Forelimb muscle (tissue), 1 donor: ENCODE measurements at regions not wholly inside any gene's neighbourhood (a gene's known extent, or its start where the extent isn't known, plus 50 kb on each side); places are given as distances from the start of the nearest gene placed in this dataset.
"Not testable (repeated sequence)": the region's sequence is repeated elsewhere in the genome, so short reads cannot be mapped to it uniquely, and the experiment has no call there.

ENCODE experiments used
- DNase-seq: peaks from one replicate; pipeline ENCODE4 v3.0.0-alpha.2; 2013; ENCODE audit warnings: low read depth

DNA sequence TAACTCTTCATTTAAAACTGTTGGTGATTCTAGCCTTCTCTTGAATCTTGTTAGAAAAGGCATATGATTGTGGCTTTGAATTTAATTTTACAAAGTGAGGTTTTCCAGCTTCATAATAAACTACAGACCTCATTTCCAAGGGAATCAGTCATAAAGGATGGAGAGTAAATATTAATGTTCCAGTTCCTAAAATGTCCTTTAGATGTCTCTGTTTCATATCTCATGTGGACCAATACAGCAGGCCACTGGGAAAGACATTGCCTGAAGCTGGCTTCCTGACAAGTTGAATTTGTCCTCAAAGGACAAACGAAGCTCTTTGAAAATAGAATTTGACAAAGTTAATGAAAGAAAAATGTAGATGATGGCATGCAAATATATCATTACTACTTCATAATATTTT, 125.4 kb downstream of the ZNF330 start:
- DNase-seq = peak; percentile 55

DNA sequence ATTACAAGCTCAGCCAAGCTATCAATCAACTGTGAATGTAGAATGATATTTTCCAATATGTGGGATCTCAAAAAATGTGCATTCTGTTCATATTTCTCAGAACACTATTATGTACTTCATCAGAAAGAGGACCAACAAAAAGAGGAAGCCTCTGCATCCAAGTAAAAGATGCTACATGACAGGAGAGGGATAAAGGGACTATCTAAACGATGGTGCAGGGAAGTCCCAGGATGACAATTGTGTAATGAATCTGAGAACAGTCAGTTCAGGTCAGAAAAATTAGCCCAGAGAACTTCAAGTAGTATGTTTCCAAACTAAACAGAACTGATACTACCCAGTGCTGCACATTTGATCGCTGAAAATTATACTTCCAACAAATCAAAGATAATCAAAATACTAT, 127.0 kb downstream of the ZNF330 start:
- no peak for DNase-seq

DNA sequence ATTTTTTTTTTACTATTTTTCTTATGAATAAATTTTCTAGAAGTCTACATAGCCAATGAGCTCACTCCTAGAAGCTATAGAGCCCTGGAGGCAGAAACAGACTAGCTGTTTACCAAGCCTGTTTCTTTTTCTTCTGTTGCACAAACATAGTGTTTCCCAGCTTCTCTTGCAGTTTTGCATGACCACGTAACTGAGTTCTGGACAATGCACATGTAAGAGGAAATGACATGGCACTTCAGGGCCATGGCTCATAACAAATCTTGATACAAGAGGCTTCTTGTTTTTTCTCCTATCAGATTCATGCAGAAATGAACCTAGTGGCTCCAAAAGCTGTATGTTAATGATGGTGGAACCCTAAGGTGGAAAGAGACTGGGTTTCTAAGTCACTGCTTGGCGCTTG, 127.4 kb downstream of the ZNF330 start:
- no peak for DNase-seq

DNA sequence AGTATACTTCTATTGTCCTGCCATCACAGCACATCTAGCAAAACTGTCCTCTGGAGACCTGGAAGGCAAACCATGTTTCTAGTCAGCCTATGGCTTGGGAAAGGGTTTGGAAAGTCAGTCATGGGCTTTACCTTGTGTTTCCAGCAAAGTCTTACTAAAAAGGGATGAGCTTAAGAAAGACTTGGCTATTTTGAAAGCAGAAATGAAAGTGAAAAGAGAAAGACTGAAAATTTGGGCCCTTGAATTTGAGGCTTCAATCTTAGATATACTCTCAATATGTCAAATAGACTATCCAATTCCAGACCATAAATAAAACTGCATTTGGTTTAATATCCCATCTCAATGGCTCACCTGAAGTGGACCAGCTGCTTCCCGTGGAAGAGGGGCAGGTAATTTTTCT, 127.9 kb downstream of the ZNF330 start:
- no peak for DNase-seq

DNA sequence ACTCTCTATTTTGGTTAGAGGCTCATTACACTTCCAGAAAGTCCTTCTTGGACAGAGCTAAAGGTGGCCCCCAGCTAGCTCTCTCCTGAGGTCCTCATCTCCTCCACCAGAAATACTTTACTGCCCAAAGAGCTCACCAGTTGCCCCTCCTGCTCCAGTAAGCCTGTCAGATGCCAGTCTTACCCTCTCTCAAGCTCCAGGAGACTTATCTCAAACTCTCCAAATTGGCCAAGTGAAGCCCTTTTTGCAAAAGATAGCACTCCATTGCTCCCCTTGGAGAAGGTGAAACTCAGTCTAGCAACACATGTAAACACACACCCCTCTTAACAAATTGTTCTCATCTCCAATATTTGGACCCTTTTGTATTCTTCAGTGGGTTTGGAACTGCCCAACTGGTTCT, 128.5 kb downstream of the ZNF330 start:
- DNase-seq = no peak

DNA sequence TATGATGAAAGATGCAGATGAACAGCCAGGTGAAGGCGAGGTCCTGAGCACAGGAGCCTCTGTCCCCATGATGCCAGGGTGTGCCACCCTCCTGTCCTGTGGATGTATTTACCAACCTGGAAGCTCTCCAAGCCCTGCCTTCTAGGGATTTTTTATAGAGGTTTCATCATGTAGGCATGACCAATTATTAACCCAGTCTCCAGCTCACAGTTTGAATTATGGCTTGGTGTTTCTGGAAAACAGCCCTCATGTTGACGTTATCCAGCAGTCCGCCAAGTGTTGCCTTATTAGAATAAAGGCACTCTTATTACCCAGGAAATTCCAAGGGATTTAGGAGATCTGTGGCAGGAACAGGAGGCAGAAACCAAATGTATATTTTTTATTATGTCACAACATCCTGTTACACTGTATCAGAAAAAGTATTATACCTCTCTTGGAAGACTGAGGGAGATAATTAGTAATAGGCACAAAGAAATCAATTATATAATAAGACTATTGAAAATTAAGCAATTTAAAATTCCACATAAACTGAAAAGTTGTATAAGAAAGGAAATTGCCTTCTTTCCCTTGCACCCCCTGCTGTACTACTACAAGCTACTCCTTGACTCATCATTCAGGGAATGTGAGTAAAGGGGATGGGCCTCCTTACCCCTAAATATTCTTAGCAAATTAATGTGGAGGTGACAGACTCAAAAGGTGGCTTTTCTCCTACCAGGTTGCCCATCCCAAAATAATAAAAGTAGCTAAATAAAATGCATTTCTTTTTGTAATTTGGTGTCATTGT, 129.6 kb downstream of the ZNF330 start:
- DNase-seq = no peak

DNA sequence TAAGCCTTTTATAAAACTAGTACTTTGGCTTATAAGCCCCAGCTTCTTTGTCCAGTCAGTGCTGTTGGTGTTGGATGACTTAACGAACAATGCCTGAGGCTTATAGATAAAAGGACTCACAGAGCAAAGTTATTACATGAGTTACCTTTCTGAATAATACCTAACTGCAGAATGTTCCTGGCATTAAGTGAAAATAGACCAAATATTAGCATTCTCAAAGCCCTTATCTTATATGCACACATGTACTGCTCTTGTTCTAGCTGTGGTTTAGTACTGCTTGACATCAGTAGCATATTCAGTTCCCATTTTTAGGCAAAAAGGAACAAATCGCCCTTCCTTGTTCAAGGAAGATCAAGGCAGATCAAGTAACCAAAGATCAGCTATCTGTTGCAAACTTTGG, 131.6 kb downstream of the ZNF330 start:
- no peak for DNase-seq

DNA sequence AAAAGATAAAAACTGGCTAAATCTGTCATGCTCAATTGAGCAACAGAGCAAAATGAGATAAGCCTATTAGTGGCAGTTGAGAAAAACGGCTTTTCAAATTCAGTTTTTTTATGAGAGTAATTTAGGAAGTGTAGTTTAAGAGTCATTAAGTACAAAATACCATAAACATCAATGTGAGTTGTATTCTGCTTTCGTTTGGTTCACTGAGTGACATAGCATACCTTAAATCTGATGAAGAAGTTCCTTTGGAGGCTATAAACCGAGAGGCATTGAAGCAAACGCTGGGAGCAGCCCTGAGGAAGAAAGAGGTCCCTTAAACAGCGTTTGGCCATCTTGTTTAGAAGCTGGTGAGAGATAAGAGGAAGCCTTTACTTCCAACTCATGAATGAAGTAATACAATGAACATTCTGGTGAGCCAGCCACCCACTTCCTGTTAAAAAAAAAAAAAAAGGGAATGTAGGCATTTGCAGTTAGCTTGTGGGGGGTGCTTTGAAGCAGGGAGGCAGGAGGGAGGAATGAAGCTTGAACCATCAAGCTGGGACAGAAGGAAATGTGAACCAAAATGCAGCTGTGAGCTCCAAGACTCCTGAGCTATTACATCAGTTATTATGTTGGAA, 132.3 kb downstream of the ZNF330 start:
- DNase-seq = no peak

DNA sequence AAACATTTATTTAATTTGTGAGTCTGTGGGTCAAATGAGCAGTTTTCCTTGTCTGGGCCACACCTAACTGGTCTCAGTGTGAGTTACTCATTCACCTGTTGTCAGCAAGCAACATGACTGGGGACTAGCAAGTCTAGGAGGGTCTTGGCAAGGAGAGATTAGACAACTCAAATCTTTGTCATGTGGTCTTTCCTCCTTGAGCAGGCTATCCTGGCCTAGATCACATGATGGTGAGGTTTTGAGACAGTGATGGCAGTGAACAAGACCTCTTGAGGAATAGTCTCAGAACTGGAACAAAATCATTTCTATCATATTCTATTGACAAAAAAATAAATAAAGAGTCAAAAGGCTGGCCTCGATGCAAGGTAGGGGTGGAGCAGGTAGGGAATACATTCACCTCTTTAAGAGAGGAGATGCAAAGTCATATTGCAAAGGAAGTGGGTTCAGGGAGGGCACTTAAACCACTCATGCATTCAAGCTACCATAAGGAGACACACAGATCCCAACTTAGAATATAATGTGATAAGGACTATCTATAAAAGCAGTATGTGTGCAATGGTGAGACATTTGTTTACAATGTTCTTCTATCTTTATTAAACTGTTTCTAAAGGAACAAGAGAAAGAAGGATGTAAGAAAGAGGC, 135.7 kb downstream of the ZNF330 start:
- no peak for DNase-seq

DNA sequence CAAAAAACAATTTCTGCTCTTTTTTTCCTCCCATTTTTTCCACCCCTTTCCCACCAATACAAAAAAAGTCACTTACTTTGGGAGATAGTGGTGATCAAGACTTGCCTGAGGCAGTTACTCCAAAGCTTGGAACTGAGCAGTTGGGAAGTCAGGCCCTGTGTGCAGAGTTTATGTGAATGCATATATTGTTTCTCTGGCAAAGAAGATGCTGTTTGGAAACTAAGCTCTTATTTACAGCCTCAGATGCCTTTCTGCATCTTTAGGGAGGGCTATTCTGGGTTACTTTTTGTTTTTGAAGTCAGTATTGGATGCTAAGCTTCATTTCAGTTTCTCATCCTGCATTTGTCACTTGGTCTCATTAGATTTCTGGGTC, 136.3 kb downstream of the ZNF330 start:
- DNase-seq = no peak

DNA sequence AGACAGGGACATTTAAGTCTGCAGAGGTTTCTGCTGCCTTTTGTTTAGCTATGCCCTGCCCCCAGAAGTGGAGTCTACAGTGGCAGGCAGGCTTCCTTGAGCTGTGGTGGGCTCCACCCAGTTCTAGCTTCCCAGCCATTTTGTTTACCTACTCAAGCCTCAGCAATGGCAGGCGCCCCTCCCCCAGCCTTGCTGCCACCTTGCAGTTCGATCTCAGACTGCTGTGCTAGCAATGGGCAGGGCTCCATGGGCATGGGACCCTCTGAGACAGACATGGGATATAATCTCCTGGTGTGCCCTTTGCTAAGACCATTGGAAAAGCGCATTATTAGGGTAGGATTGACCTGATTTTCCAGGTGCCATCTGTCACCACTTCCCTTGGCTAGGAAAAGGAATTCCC, 147.5 kb downstream of the ZNF330 start:
- DNase-seq = not testable (repeated sequence)

DNA sequence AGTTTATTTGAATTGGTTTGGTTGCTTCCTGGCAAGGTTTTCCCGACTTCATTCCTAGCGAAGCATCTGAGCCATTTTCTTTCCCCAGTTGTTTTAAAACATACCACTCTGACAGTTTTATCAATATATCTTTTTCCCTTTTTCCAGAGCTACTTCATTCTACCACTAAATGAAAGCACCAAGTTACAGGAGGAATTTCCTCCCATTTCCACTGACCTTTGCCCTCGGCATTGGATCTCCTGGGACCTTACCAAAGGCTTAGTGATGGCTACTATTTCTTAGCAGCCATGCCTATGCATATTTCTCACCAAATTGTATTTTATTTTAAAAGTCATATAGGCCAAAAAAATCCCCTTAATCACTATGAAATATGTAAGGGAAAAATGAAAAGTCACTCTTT, 150.5 kb downstream of the ZNF330 start:
- no peak for DNase-seq

DNA sequence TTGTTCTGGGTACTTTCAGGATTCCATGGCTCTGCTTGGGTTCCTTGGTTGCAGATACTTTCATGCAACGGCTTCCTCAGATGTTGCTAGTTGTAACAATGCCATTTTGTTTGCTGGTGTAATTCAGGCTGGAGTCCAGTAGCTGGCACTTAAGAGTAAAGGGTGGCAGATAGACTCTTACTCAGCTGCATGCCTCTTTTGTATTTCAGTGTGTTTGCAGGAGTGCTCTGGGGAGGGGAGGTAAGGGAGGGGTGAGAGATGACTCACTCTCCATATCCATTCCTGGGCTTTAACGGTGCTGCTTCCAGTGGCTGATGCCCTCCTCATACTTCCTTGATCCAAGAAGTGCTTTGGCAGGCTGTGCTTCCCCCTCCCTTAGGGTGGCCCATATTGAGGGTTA, 155.2 kb downstream of the ZNF330 start:
- no peak for DNase-seq

DNA sequence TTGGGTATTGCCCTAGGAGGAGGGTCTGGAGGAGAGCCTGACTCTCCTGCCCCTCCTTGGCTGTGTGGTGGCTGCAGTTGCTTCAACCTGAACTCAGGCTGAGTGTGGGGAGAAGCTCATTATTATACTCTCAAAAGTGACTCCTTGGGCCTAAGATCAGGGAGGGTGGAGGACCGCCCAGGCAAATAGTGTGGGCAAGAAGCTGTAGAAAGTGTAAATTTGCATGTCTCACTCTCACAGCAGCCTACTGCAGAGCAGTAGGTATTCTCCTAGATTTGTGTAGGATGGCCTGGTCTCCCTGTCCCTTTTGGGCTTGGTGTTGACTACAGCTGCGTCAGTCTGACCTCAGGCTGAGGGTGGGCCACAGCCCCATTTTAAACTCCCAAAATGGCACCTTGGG, 156.1 kb downstream of the ZNF330 start:
- DNase-seq = no peak

DNA sequence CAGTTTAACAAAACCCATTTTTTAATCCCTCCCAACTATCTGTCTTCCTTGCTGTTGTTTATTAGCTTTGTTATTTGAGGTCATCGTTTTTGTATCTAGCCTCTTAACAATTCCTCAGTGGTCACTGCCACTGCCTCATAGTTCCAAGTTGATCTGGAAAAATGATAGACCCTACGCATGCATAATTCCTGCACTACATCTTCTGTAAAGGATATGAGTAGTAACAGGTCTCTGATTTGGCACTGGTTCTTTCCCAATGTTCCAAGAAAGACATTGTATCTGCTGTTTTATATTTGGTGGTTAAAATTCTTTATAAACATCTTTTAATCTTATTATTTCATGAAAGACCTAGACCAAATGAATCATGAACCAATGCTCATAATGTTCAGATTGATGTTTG, 166.6 kb downstream of the ZNF330 start:
- DNase-seq = no peak

DNA sequence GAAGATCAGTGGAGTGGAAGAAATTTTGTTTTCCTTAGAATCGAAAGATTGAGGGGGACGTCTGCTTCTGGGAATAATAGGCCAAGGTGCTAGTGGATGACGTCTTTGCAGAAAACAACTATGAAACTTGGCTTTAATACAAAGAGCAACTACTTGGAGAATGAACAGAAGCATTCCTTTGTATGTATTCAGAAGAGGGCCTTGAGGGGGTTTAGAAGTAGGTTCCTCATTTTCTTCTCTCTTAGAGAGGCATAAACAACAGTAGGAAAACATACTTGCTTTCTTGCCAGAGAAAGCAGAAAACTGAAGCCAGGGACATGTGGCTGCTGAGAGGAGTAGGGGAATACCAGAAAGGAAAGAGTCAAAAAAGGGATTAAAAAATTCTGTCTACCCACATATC, 167.8 kb downstream of the ZNF330 start:
- DNase-seq = no peak

DNA sequence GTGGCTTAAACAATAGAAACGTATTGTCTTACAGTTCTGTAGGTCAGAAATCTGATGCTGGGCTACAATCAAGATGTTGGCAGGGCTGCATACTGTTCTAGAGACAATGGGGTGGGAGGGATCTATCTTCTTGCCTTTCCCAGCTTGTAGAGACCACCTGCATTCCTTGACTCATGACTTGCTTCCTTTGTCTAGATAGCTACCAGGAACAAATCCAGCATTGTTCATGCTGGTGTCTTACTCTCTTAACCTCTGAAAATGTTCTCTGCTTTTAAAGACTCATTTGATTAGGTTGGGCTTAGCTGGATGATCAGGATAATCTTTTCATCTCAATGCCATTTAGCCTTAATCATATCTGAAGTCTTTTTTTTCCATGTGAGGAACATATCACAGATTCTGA, 169.0 kb downstream of the ZNF330 start:
- DNase-seq = no peak

DNA sequence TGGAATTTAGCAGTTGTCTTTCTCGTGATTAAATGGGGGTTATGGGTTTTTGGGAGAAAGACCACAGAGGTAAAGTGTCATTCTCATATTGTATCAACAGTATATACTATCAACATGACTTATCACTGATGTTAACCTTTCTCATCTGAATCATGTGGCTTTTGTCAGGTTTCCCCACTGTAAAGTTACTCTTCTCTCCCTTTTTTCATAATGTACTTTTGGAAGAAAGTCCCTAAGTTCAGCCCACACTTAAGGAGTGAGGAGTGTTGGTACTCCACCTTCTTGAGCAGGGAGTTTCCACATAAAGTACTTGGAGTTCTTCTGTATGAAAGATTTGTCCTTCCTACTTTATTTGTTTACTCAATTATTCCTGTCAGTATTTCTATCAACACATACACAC, 169.9 kb downstream of the ZNF330 start:
- DNase-seq = no peak

DNA sequence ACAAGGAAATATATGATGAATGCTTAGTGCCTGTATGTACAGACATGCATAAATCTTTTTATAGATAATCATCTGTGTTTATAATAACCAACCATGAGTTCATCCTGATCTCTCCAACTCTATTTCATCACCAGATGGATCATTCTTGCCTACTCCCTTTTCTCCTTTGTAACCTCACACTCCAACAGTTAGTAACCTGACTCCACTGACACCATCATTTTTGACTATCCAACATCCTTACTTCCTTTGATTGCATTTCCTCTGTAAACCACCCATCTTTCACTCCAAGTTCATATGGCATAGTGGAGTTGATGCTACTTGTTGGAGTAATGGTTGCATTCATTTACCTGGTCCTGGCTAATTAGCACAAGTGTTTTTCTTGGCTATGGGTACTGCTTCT, 170.6 kb downstream of the ZNF330 start:
- no peak for DNase-seq

DNA sequence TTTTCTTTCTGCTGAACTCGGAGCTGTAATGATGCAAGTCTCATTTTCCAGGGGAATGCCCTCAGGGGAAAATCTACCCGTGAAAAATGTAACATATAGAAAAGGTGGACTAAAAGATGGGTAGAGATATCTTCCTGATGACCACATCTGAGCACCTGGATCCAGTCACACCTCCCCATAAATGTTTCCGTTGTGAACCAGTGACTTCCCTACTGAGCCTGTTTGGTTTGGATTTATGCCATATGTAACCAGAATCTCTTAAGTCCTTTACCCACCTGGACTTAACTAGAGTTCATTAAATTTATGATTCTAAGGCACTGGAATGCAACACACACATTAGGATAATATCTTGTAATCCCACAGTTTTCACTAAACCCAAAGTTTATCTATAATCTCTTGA, 171.1 kb downstream of the ZNF330 start:
- no peak for DNase-seq

DNA sequence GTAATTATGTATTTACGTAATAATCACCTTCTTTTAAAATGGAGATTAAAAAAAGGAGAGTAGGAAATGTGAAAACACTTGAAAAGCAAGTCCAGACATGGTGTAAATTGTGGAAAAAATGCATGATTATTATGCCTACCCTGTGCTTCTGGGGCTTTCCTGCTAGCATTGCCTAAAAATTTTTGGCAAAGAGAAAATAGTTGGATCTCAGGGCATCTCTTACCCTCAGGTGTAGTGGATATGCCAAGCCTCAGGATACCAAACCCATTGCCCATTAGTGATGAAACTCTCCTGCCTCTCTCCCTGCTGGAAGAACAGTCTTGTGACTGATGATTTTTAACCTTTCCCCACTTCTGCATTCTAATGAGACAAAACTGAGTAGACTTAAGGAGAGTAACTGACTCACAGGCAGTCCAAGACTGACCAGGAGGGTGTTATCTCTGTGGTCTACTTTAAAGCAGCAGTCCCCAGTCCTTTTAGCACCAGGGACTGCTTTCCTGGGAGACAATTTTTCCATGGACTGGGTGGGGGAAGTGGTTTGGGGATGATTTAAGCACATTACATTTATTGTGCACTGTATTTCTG, 174.6 kb downstream of the ZNF330 start:
- no peak for DNase-seq

DNA sequence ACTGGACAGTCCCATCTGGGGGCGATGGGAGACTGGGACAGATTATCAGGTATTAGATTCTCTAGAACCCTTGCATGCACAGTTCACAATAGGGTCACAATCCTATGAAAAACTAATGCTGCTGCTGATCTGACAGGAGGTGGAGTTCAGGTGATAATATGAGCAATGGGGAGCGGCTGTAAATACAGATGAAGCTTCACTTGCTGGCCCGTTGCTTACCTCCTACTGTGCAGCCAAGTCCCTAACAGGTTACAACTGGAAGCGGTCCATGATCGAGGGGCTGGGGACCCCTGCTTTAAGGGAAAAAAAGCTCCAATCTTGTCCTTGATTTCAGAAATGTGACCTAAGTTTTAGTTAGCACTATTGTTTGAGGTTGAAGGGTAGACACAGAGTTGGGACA, 175.2 kb downstream of the ZNF330 start:
- DNase-seq = no peak

DNA sequence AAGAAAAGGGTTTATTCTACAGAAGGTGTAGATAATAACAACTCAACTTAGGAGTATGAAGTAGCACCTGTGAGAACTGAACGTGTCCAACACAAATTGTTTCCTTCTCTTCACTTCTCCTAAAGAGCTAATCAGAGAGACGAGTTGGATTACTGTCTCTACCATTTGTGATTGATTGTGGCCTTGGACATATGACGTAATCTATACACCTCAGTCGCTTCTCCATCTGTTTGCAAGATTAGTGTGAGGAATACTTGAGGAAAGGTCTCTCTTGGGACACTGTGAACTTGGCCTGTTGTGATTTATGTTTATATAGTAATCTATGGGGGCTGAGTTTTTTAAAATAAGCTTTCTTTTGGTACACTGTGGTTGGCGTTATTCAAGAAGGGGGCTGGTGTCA, 182.0 kb downstream of the ZNF330 start:
- no peak for DNase-seq
